HUES6 (cell line): ENCODE measurements at regions not wholly inside any gene's neighbourhood (a gene's known extent, or its start where the extent isn't known, plus 50 kb on each side); places are given as distances from the start of the nearest gene placed in this dataset.

Experiments
- H3K27ac ChIP-seq: 2 replicates; pipeline ENCODE4 v1.7.0; 2013; ENCODE audit warnings: low read depth, mild to moderate bottlenecking, low read length, inconsistent platforms
- H3K27me3 ChIP-seq: 2 replicates; pipeline ENCODE4 v1.6.1; 2013; ENCODE audit warnings: low read length; ENCODE audit not compliant: control insufficient read depth, insufficient read depth
- H3K36me3 ChIP-seq: 2 replicates; pipeline ENCODE4 v1.6.1; 2013; ENCODE audit warnings: low read length; ENCODE audit not compliant: control insufficient read depth, insufficient read depth
- H3K4me1 ChIP-seq: 2 replicates; pipeline ENCODE4 v1.6.1; 2013; ENCODE audit warnings: low read length; ENCODE audit not compliant: control insufficient read depth, insufficient read depth
- H3K4me3 ChIP-seq: 2 replicates; pipeline ENCODE4 v1.5.1; 2013; ENCODE audit warnings: low read depth, low read length
- H3K9ac ChIP-seq: one replicate; pipeline ENCODE4 v1.6.1; 2013; ENCODE audit warnings: mild to moderate bottlenecking, low read length
- H3K9me3 ChIP-seq: 2 replicates; pipeline ENCODE4 v1.6.1; 2013; ENCODE audit warnings: low read depth, low read length; ENCODE audit not compliant: control insufficient read depth, insufficient read depth

GRCh38 chr6:85396159-85396808, 53.6 kb upstream of the NT5E start:
- H3K9me3 ChIP-seq, result no peaks in the 10 kb centered on the region
- no peak overlapping the region for H3K27ac ChIP-seq
- H3K4me3 ChIP-seq, result no peak overlapping the region
- H3K36me3 ChIP-seq, result no peaks in the 10 kb centered on the region
- no peaks in the 10 kb centered on the region for H3K4me1 ChIP-seq
- no peak overlapping the region for H3K9ac ChIP-seq
- H3K27me3 ChIP-seq, result no peaks in the 10 kb centered on the region

GRCh38 chr6:85395746-85396145, 54.1 kb upstream of the NT5E start:
- Histone ChIP-seq H3K4me1 (no peaks in the 10 kb centered on the region), H3K27me3 (no peaks in the 10 kb centered on the region), H3K9ac (no peak overlapping the region), H3K36me3 (no peaks in the 10 kb centered on the region), H3K9me3 (no peaks in the 10 kb centered on the region), H3K27ac (no peak overlapping the region), H3K4me3 (no peak overlapping the region)

- H3K4me3 ChIP-seq, result no peak overlapping the region
- H3K9ac ChIP-seq, result no peak overlapping the region
- no peaks in the 10 kb centered on the region for H3K4me1 ChIP-seq
- no peaks in the 10 kb centered on the region for H3K36me3 ChIP-seq
- H3K9me3 ChIP-seq, result no peaks in the 10 kb centered on the region
- no peak overlapping the region for H3K27ac ChIP-seq
- H3K27me3 ChIP-seq, result no peaks in the 10 kb centered on the region
These were observed 54.9 kb upstream of the NT5E start for GRCh38 chr6:85394853-85395538.

GRCh38 chr6:85394199-85394598, 55.7 kb upstream of the NT5E start:
- H3K9me3 ChIP-seq, result no peaks in the 10 kb centered on the region
- H3K36me3 ChIP-seq, result no peaks in the 10 kb centered on the region
- no peak overlapping the region for H3K9ac ChIP-seq
- no peaks in the 10 kb centered on the region for H3K27me3 ChIP-seq
- no peaks in the 10 kb centered on the region for H3K4me1 ChIP-seq
- no peak overlapping the region for H3K27ac ChIP-seq
- no peak overlapping the region for H3K4me3 ChIP-seq

- Histone ChIP-seq H3K4me1 (no peaks in the 10 kb centered on the region), H3K9ac (no peak overlapping the region), H3K27me3 (no peaks in the 10 kb centered on the region), H3K4me3 (no peak overlapping the region), H3K27ac (no peak overlapping the region), H3K9me3 (no peaks in the 10 kb centered on the region), H3K36me3 (no peaks in the 10 kb centered on the region)
These were observed 57.5 kb upstream of the NT5E start for GRCh38 chr6:85392379-85392778.

GRCh38 chr6:85390775-85391174, 59.1 kb upstream of the NT5E start:
- H3K27ac ChIP-seq, result no peak overlapping the region
- H3K4me1 ChIP-seq, result no peaks in the 10 kb centered on the region
- no peaks in the 10 kb centered on the region for H3K27me3 ChIP-seq
- H3K9me3 ChIP-seq, result no peaks in the 10 kb centered on the region
- no peaks in the 10 kb centered on the region for H3K36me3 ChIP-seq
- H3K9ac ChIP-seq, result no peak overlapping the region
- H3K4me3 ChIP-seq, result no peak overlapping the region

- Histone ChIP-seq H3K4me3 (no peak overlapping the region), H3K9me3 (no peaks in the 10 kb centered on the region), H3K4me1 (no peaks in the 10 kb centered on the region), H3K27ac (no peak overlapping the region), H3K27me3 (no peaks in the 10 kb centered on the region), H3K36me3 (no peaks in the 10 kb centered on the region), H3K9ac (no peak overlapping the region)
These were observed 59.7 kb upstream of the NT5E start for GRCh38 chr6:85390105-85390728.

GRCh38 chr6:85389151-85389797, 60.6 kb upstream of the NT5E start:
- no peaks in the 10 kb centered on the region for H3K27me3 ChIP-seq
- H3K4me1 ChIP-seq, result no peaks in the 10 kb centered on the region
- H3K9me3 ChIP-seq, result no peaks in the 10 kb centered on the region
- H3K36me3 ChIP-seq, result no peaks in the 10 kb centered on the region
- H3K27ac ChIP-seq, result no peak overlapping the region
- no peak overlapping the region for H3K4me3 ChIP-seq
- no peak overlapping the region for H3K9ac ChIP-seq

GRCh38 chr6:85388531-85388930, 61.4 kb upstream of the NT5E start:
- Histone ChIP-seq H3K9ac (no peak overlapping the region), H3K9me3 (no peaks in the 10 kb centered on the region), H3K4me3 (no peak overlapping the region), H3K27me3 (no peaks in the 10 kb centered on the region), H3K4me1 (no peaks in the 10 kb centered on the region), H3K36me3 (no peaks in the 10 kb centered on the region), H3K27ac (no peak overlapping the region)

DNA sequence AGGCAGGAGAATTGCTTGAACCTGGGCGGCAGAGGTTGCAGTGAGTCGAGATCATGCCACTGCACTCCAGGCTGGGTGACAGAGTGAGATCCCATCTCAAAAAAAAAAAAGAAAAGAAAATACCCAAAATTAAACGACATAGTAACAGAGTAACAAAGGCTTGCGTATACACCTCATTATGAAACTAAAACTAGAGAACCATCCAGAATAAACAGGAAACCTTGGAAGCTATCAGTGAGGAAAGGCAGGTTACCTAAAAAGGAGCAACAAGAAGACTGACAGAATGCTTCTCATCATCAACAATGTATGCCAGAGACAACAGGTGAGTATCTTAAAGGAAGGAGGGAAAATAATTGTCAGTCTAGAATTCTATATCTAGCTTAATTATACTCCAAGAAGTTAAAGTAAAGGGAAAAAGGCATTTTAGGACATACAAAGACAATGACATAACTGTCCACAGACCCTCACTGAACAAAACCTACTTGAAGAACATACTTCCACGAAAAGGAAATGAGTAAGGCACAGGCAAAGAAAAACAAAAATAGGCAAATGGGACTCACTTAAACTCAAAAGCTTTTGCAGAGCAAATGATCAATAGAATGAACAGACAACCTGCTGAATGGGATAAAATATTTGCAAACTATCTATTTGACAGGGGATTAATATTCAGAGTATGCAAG, 64.1 kb upstream of the NT5E start:
- Histone ChIP-seq H3K4me1 (no peaks in the 10 kb centered on the region), H3K9ac (no peak overlapping the region), H3K27ac (no peak overlapping the region), H3K4me3 (no peak overlapping the region), H3K27me3 (no peaks in the 10 kb centered on the region), H3K9me3 (no peaks in the 10 kb centered on the region), H3K36me3 (no peaks in the 10 kb centered on the region)
